Glutamatergic neuron (in vitro differentiated cells): ENCODE measurements at regions not wholly inside any gene's neighbourhood (a gene's known extent, or its start where the extent isn't known, plus 50 kb on each side); places are given as distances from the start of the nearest gene placed in this dataset.

Experiments
- DNase-seq: peaks from one replicate; pipeline ENCODE4 v3.0.0; 2022
- H3K27ac Mint-ChIP-seq: one replicate; pipeline ENCODE4 v1.8.0; 2020; ENCODE audit warnings: mild to moderate bottlenecking, mixed read lengths, inconsistent platforms; ENCODE audit not compliant: unreplicated experiment
- H3K27me3 Mint-ChIP-seq: one replicate; pipeline ENCODE4 v1.8.0; 2020; ENCODE audit warnings: mild to moderate bottlenecking, moderate library complexity, mixed read lengths, inconsistent platforms; ENCODE audit not compliant: unreplicated experiment
- H3K36me3 Mint-ChIP-seq: one replicate; pipeline ENCODE4 v1.8.0; 2020; ENCODE audit warnings: mild to moderate bottlenecking, mixed read lengths, inconsistent platforms; ENCODE audit not compliant: unreplicated experiment
- H3K4me1 Mint-ChIP-seq: one replicate; pipeline ENCODE4 v1.8.0; 2020; ENCODE audit warnings: mild to moderate bottlenecking, low read depth, mixed read lengths, inconsistent platforms; ENCODE audit not compliant: unreplicated experiment
- H3K4me3 Mint-ChIP-seq: one replicate; pipeline ENCODE4 v1.8.0; 2020; ENCODE audit warnings: mild to moderate bottlenecking, mixed read lengths, inconsistent platforms; ENCODE audit not compliant: unreplicated experiment
- H3K9me3 Mint-ChIP-seq: one replicate; pipeline ENCODE4 v1.8.0; 2020; ENCODE audit warnings: mild to moderate bottlenecking, moderate library complexity, mixed read lengths, inconsistent platforms; ENCODE audit not compliant: unreplicated experiment
- TF ChIP-seq, protein P1 (sequence below): fragments of 200-600 bp; sonication (generic); IDR thresholded peaks from one replicate; pipeline ENCODE4 v1.5.0; 2021; ENCODE audit not compliant: partially characterized antibody, unreplicated experiment

DNA sequence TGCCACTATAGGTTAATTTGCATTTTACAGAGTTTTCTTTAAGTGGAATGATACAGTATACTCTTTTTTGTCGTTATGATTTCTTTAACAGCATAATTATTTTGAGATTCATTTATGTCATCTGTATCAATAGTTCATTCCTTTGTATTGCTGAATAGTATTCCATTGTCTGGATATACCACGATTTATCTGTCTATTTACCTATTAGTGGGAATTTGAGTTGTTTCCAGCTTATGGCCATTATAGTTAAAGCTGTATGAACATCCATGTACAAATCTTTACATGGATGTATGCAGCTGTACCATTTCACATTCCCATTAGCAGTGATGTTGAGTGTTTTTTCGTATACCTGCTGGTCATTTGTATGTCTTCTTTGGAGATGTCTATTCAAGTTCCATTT, 163.9 kb downstream of the ETNK1 start:
- TF ChIP-seq, protein P1, sequence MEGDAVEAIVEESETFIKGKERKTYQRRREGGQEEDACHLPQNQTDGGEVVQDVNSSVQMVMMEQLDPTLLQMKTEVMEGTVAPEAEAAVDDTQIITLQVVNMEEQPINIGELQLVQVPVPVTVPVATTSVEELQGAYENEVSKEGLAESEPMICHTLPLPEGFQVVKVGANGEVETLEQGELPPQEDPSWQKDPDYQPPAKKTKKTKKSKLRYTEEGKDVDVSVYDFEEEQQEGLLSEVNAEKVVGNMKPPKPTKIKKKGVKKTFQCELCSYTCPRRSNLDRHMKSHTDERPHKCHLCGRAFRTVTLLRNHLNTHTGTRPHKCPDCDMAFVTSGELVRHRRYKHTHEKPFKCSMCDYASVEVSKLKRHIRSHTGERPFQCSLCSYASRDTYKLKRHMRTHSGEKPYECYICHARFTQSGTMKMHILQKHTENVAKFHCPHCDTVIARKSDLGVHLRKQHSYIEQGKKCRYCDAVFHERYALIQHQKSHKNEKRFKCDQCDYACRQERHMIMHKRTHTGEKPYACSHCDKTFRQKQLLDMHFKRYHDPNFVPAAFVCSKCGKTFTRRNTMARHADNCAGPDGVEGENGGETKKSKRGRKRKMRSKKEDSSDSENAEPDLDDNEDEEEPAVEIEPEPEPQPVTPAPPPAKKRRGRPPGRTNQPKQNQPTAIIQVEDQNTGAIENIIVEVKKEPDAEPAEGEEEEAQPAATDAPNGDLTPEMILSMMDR = no peak
- no peak overlapping the region for H3K27ac Mint-ChIP-seq
- no peak for DNase-seq
- no peaks in the 10 kb centered on the region for H3K36me3 Mint-ChIP-seq
- H3K27me3 Mint-ChIP-seq = no peaks in the 10 kb centered on the region
- no peak overlapping the region for H3K4me3 Mint-ChIP-seq
- no peaks in the 10 kb centered on the region for H3K4me1 Mint-ChIP-seq
- no peaks in the 10 kb centered on the region for H3K9me3 Mint-ChIP-seq

GRCh38 chr12:22792138-22792537, 167.2 kb downstream of the ETNK1 start:
- Mint-ChIP-seq H3K27ac (no peak overlapping the region), H3K4me1 (no peaks in the 10 kb centered on the region), H3K27me3 (no peaks in the 10 kb centered on the region), H3K9me3 (no peaks in the 10 kb centered on the region), H3K36me3 (no peaks in the 10 kb centered on the region), H3K4me3 (no peak overlapping the region)
- no peak for DNase-seq
- TF ChIP-seq, protein P1 = no peak

- Mint-ChIP-seq H3K27ac (no peak overlapping the region), H3K4me1 (peaks cover 2% of the 10 kb centered on the region), H3K4me3 (no peak overlapping the region), H3K9me3 (no peaks in the 10 kb centered on the region), H3K27me3 (no peaks in the 10 kb centered on the region), H3K36me3 (no peaks in the 10 kb centered on the region)
- TF ChIP-seq, protein P1 = no peak
- no peak for DNase-seq
These were observed 169.0 kb downstream of the ETNK1 start for GRCh38 chr12:22794017-22794416.

DNA sequence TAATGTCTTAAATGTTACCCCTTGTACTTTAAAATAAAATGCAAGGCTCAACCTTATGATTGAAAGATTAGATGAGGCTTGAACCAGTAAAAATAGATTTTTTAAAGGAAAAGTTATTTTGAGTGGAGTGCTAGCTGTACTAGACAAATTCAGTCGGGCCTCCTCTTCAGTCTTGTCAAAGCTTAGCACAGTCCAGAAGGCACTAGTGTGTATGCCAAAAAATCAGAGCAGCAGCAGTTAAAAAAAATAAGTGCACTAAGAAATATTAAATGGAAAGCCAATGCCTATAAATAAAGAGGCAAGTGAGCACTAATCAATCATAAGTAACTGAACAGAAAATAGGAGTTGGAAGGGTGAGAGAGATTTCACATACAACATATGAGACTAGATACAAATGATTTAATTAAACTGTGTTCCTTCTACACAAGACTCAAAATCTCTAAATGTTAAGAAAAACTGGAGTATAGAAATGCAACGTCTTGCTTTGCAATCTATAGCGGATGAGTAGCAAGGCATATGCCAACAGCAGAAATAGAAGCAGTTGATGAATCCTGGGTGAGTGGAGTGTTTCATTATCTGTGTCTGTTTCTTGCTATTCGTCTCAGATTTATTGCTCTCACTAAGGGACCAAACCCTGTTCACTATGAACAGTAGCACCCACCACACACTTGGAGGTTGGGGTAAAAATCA, 172.1 kb downstream of the ETNK1 start:
- DNase-seq = no peak
- peaks cover 2% of the 10 kb centered on the region for H3K4me1 Mint-ChIP-seq
- H3K27me3 Mint-ChIP-seq = no peaks in the 10 kb centered on the region
- H3K27ac Mint-ChIP-seq = no peak overlapping the region
- no peaks in the 10 kb centered on the region for H3K36me3 Mint-ChIP-seq
- TF ChIP-seq, protein P1 = no peak
- no peaks in the 10 kb centered on the region for H3K9me3 Mint-ChIP-seq
- no peak overlapping the region for H3K4me3 Mint-ChIP-seq

DNA sequence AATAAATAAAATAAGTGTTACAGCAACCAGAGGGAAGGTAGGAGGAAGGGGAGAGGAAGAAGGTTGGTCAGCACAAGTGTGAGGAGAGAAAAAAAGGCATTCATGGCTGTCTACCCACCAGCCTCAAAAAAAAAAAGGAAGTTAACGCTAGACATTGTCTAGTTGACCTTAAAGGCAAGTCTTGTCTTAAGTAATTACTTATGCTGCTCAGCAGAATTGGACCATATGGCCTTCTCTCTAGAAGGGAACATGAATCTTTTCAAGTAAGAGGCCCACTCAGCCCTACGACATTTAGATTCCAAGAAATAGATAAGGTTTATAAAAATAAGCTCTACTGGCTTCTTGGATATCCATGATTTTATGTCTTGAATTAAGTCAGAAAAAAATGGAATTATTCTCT, 172.7 kb downstream of the ETNK1 start:
- Mint-ChIP-seq H3K27ac (no peak overlapping the region), H3K4me3 (no peak overlapping the region), H3K36me3 (no peaks in the 10 kb centered on the region), H3K4me1 (peaks cover 2% of the 10 kb centered on the region), H3K9me3 (no peaks in the 10 kb centered on the region), H3K27me3 (no peaks in the 10 kb centered on the region)
- DNase-seq = no peak
- TF ChIP-seq, protein P1 = no peak
